NCI-H1694 (cell line): ENCODE measurements at regions not wholly inside any gene's neighbourhood (a gene's known extent, or its start where the extent isn't known, plus 50 kb on each side); places are given as distances from the start of the nearest gene placed in this dataset.
"Not testable (repeated sequence)": the region's sequence is repeated elsewhere in the genome, so short reads cannot be mapped to it uniquely, and the experiment has no call there.

ENCODE experiments used
- DNase-seq: peaks from one replicate; lab custom pipeline; 2025; lab: John Stamatoyannopoulos, UW

DNA sequence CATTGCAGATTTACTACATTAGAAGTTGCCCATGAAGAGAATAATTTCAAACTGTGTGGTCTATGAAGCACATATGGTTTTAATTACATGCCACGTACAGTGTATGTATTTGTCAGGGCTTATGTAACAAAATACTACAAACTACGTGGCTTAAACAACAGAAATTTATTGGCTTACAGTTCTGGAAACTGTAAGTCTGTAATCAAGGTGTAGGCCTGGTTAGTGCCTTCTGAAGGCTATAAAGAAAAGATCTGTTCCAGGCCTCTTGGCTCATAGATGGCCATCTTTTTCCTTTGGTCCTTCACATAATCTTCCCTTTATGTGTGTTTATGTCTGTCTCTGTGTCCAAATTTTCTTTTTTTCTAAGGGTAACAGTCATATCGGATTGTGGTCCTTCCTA lies 1160.2 kb downstream of the FAM133A start:
- no peak for DNase-seq

DNA sequence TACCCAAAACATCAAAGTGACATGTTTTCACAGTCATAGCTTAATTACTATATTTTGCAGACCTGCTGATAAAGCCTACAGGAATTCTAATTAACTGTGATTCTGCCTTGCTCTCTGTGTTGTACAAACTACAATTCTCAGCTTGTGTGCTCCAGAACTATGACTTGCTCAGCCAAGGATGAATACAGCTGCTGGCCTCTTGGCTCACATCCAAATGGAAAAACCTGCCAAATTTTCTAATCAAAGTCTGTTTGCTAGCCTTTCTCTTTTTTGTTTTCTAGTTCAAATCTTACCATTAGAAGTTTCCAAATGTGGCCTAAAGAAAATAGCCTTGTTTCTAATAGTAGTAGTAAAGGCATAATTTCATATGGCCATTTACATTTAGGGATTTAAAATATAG lies 1176.8 kb downstream of the FAM133A start:
- DNase-seq, result no peak

DNA sequence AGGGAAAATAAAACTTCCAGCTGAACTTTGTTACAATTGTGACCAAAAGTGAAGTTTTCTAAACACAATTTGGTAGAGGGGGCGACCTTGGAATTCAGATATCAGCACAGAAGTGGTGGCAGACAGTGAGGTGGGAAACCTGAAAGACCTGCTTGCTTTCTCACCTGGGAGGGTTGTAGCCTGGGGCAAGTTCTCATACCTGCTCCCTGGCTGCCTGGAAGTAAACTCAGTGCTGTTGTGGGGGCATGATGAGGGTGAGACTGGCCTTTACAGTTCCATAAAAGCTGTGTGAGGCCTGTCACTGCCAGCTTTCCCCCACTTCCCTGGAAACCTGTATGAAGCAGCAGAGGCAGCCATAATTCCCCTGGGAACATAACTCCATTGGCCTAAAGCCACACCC lies 1180.2 kb downstream of the FAM133A start:
- no peak for DNase-seq

DNA sequence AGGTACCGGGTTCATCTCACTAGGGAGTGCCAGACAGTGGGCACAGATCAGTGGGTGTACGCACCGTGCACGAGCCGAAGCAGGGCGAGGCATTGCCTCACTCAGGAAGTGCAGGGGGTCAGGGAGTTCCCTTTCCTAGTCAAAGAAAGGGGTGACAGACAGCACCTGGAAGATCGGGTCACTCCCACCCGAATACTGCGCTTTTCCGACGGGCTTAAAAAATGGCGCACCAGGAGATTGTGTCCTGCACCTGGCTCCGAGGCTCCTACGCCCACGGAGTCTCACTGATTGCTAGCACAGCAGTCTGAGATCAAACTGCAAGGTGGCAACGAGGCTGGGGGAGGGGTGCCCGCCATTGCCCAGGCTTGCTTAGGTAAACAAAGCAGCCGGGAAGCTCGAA lies 1188.5 kb downstream of the FAM133A start:
- DNase-seq, result not testable (repeated sequence)

DNA sequence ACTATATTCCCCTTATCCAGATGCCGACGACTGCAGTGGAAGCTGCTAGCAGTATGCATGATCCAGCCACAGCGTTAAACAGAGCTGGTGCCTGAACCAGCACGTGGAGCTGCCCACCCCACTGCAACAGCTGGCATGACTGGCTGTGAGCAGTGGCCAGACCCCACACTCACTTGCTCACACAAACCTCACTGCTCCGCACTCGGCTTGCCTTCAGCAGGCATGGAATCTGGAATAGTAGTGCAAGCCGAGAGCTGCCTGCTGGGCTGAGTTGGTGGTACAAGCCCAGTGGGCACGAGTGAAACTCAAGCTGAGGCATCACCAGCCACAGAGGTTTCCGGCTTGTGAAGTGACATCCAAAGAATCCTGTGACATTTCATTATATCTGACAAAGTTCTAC lies 1197.6 kb downstream of the FAM133A start:
- no peak for DNase-seq

DNA sequence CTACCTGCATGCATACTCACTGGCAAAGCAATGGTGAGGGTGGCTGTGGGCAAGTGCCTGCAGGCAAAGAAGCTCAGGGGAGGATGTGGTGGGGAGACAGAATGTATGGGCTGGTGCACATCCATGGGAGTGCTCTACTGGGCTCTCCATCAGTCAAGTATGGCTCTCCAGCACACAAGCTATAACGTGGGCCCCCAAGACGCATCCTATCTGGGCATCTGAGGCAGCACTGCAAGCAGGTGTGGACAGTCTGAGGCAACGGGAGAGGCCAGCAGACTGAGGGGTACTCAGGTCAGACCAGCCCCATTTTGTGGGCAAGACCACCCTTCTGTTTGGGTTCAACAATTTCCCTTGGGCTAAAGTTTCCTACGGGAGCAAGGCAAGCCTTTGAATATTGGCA lies 1227.8 kb downstream of the FAM133A start:
- no peak for DNase-seq

DNA sequence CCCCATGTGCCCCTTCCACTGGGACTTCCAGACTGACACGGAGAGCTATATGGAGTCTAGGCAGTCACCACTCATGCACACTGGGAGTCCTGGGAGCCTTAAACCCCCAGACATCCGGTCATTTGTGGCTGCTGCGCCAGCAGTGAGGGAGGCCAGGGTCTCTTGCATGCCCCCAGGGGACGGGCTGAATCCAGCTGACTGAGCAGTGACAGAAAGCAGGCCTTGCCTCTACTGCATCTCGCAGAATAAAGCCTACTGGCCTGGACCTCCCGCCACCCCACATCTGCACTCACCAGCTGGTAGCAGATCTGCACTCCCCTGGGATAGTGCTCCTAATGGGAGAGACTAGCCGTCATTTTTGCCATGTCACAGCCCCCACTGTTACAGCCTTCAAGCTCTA lies 1234.2 kb downstream of the FAM133A start:
- DNase-seq, result no peak

DNA sequence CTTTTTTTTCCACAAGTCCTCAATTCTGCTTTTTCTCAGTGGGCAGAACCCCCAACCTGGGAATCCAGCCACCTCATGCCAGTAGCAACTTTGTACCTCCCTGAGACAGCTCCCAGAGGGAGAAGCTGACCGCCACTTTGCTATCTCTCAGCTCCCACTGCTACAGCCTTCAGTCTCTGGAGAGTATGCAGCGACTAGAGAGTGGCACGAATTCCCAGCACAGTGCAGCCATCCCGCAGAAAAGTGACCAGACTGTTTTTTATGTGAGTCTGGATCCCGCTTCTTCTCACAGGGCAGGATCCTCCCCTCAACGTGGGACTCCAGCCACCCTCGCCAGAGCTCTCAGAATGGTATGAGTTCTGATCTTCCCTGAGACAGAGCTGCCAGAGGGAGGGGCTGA lies 1234.6 kb downstream of the FAM133A start:
- DNase-seq, result no peak

DNA sequence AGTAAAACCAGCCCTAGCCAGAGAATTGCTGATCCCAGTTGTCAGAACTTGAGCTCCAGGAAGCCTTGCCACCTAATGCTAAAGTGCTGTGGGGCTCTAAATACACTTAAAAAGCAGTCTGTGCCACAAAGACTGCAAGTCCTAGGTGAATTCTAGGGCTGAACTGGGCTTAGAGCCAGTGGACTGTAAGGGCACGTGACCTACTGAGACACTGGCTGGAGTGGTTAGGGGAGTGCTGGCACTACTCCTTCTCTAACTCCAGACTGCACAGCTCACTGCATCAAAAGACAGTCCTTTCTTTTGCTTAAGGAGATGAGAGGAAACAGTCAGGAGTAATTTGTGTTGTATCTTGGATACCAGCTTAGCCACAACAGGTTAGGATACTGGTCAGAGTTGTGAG lies 1240.2 kb downstream of the FAM133A start:
- DNase-seq, result no peak

DNA sequence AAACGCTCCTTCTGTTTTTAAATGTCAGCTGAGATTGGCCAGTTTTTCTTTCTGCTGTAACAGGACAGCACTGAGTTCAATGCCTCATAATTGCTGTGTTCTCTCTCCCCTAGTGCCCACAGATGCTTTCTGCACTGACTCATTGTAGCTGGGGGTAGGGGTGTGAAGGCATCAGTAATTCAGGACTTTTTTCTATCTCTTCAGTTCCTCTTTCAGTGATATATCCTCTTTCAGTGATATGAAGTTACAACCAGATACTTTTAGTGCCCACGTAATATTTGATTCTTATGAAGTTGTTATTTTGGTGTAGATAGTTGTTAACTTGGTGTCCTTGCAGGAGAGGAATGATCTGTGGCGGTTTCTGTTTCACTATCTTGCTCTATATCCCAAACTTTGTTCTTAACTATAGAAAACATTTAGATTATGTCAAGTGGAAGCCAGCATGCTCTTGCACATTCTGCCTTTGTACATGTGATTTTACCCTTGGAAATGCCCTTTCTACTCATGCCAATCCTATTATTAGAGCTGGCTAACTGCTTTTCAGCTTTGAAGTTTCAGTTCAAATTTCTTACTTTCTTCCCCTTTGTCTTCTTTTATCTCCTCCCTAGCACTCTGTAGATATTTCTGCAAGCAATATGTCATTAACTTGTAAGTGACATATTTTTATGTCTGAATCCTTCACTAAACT lies 1258.4 kb downstream of the FAM133A start:
- DNase-seq, result no peak

DNA sequence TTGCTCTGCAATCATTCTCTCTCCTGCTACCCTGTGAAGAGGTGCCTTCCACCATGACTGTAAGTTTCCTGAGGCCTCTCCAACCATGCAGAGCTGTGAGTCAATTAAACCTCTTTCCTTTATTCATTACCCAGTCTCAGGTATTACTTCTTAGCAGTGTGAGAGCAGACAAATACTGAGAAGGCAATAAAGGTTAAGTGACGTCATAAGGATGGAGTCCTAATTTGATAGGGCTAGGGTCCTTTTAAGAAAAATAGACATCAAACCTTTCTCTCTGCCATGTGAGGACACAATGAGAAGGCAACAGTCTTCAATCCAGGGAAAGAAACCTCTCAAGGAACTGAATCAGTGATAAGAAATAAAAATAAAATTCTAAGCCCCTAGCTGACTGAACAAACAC lies 1262.7 kb downstream of the FAM133A start:
- no peak for DNase-seq

DNA sequence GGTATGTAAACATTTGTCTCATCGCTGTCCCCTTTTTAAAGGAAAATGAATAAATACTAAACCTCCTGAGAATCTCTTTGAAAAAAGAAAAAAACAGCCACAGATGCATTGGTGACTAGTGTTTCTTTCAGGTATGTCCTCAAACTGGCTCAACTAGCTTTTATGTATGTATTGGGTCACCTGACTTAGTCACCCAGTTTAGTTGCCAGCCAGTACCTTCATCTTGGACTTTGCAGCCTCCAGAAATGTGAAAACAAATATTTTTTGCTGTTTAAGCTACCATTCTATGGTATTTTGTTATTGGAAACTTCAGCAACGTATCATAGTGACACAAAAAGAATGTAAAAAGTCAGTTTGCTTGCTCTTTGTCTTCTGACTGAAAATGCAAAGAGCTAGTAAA lies 1263.5 kb downstream of the FAM133A start:
- no peak for DNase-seq

DNA sequence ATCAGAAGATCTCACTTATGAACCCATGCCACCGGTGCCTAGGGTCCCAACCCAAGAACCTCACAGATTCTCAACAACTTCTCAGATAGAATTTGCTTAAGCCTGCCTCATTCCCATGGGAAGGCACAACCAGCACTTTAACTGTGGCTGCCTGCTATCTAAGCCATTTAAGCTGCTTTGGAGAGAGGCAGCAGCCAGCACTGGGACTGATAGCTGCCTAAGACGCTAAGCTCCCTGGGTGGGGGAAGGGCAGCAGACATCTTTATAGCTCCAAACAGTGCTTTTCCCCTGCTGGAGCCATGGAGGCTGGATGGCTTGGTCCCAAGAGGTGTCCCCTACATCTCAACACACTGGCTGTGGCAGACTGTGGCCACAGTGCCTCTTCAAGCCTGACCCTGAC lies 1268.6 kb downstream of the FAM133A start:
- DNase-seq, result no peak

DNA sequence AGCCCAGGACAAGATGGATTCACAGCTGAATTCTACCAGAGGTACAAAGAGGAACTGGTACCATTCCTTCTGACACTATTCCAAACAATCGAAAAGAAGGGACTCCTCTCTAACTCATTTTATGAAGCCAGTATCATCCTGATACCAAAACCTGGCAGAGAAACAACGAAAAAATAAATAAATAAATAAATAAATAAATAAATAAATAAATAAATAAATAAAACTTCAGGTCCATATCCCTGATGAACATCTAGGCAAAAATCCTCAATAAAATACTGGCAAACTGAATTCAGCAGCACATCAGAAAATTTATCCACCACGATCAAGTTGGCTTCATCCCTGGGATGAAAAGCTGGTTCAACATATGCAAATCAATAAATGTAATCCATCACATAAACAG lies 1272.1 kb downstream of the FAM133A start:
- DNase-seq, result not testable (repeated sequence)

DNA sequence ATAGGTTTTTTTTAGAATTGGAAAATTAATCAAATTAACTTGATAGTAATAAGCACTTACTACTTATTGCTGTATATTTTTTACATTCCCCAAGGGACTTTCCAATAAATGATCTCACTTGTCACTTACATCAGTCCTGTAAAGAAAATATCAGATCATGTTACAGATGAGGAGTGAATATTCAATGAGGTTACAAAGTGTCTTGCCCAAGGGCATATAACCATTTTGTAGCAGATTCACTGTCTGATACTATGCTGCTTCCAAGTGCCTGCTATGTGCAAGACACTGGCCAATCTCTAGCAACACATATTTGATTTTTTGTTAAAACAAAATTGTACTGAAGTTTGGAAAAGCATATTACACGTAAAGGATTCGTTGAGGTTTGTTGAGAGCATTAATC lies 1287.7 kb downstream of the FAM133A start:
- DNase-seq, result no peak

DNA sequence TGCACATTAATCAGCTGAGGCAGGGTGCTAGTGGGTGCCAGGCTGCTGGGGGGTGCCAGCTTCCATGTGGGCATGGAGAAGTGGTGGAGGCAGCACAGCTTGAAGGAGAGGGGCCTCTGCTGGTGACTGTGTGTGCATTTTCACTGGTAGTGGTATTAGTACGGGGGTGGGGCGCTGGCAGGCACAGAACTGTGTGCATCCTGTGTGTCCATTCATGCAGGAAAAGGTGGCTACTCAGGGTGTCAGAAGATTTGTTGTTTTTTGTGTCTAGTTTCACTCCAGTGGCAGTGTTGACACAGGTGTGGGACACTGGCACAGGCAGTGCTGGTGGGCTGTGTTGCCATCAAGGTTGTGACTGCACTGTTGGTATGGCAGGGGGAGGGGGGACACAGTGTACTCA lies 1303.6 kb downstream of the FAM133A start:
- DNase-seq, result no peak

DNA sequence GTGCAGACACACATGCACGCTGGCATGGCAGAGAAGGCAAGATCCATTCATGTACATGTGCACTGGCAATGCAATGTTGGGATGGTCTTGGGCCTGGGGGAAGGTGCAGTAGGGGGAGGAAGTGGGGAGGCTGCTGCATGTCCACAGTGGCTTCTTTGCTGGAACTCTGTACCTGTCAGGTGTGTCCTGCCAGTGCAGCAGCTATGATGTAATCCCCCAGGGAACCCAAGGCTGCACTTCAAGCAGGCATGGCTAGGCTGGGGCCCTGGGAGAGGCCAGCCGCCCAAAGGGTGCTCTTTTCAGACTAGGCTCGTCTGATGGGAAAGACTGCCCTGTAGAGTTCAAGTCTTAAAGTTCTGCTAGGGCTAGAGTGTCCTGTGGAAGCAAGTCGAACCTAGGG lies 1304.0 kb downstream of the FAM133A start:
- no peak for DNase-seq
